MM.1S (cell line): ENCODE measurements at regions not wholly inside any gene's neighbourhood (a gene's known extent, or its start where the extent isn't known, plus 50 kb on each side); places are given as distances from the start of the nearest gene placed in this dataset.

Experiments used
- DNase-seq: peaks from one replicate; pipeline ENCODE4 v3.0.0-alpha.2; 2015
- H2AFZ ChIP-seq: fragments of 300-600 bp; sonication (generic); 2 replicates; pipeline ENCODE4 v1.6.0; 2016; ENCODE audit warnings: antibody characterized with exemption, low read length
- H3F3A ChIP-seq: fragments of 300-600 bp; sonication (generic); 2 replicates; pipeline ENCODE4 v1.6.1; 2016; ENCODE audit warnings: mild to moderate bottlenecking, antibody characterized with exemption, low read length, moderate library complexity, mixed read lengths; ENCODE audit not compliant: insufficient read depth
- H3K27ac ChIP-seq: fragments of 300-600 bp; sonication (generic); 2 replicates; pipeline ENCODE4 v1.5.1; 2016; ENCODE audit warnings: mild to moderate bottlenecking, low read length
- H3K27me3 ChIP-seq: fragments of 300-600 bp; sonication (generic); replicated peaks from 2 replicates; pipeline ENCODE4 v1.6.0; 2016; ENCODE audit warnings: low read length; ENCODE audit not compliant: insufficient read depth
- H3K36me3 ChIP-seq: fragments of 300-600 bp; sonication (generic); replicated peaks from 2 replicates; pipeline ENCODE4 v1.6.1; 2016; ENCODE audit warnings: mild to moderate bottlenecking, low read length, mixed read lengths; ENCODE audit not compliant: insufficient read depth
- H3K4me1 ChIP-seq: fragments of 300-600 bp; sonication (generic); 2 replicates; pipeline ENCODE4 v1.6.1; 2016; ENCODE audit warnings: low read length, mixed read lengths
- H3K4me2 ChIP-seq: fragments of 300-600 bp; sonication (generic); 2 replicates; pipeline ENCODE4 v1.6.0; 2016; ENCODE audit warnings: low read depth, low read length
- H3K4me3 ChIP-seq: fragments of 300-600 bp; sonication (generic); 2 replicates; pipeline ENCODE4 v1.5.1; 2016; ENCODE audit warnings: low read length, mixed read lengths
- H3K79me2 ChIP-seq: fragments of 300-600 bp; sonication (generic); 2 replicates; pipeline ENCODE4 v1.6.1; 2016; ENCODE audit warnings: mixed run types, low read length, mixed read lengths
- H3K9ac ChIP-seq: fragments of 300-600 bp; sonication (generic); 2 replicates; pipeline ENCODE4 v1.6.1; 2016; ENCODE audit warnings: low read length, mixed read lengths
- H3K9me2 ChIP-seq: fragments of 300-600 bp; sonication (generic); replicated peaks from 2 replicates; pipeline ENCODE4 v1.6.1; 2016; ENCODE audit warnings: mild to moderate bottlenecking, low read length, mixed read lengths; ENCODE audit not compliant: insufficient read depth
- H3K9me3 ChIP-seq: fragments of 300-600 bp; sonication (generic); replicated peaks from 2 replicates; pipeline ENCODE4 v1.6.1; 2016; ENCODE audit warnings: mild to moderate bottlenecking, low read length, mixed read lengths; ENCODE audit not compliant: insufficient read depth
- H4K20me1 ChIP-seq: fragments of 300-600 bp; sonication (generic); 2 replicates; pipeline ENCODE4 v1.6.1; 2016; ENCODE audit warnings: mild to moderate bottlenecking, low read length, moderate library complexity, mixed read lengths; ENCODE audit not compliant: insufficient read depth
- CTCF ChIP-seq: fragments of 300-600 bp; sonication (generic); IDR thresholded peaks from 2 replicates; pipeline ENCODE4 v1.5.1; 2016; ENCODE audit warnings: antibody characterized with exemption, low read length, mixed read lengths
- EZH2 ChIP-seq: fragments of 300-600 bp; sonication (generic); optimal IDR thresholded peaks from 2 replicates; pipeline ENCODE3; 2017; ENCODE audit warnings: low read depth, mild to moderate bottlenecking, antibody characterized with exemption, low read length, mixed read lengths
- EZH2phosphoT487 ChIP-seq: fragments of 300-600 bp; sonication (generic); IDR thresholded peaks from 2 replicates; pipeline ENCODE4 v1.6.1; 2018; ENCODE audit warnings: antibody characterized with exemption, low read length

- Histone ChIP-seq H3K27me3 (no peaks in the 10 kb centered on the region), H3K9me3 (no peaks in the 10 kb centered on the region), H3K4me1 (no peaks in the 10 kb centered on the region), H2AFZ (no peak overlapping the region), H3K79me2 (no peaks in the 10 kb centered on the region), H3K36me3 (no peaks in the 10 kb centered on the region), H4K20me1 (no peaks in the 10 kb centered on the region), H3K9ac (no peak overlapping the region), H3K9me2 (no peaks in the 10 kb centered on the region), H3K4me2 (no peak overlapping the region), H3K27ac (no peak overlapping the region), H3K4me3 (no peak overlapping the region), H3F3A (no peaks in the 10 kb centered on the region)
- no peak for TF ChIP-seq CTCF
- no peak for TF ChIP-seq EZH2
- no peak for TF ChIP-seq EZH2phosphoT487
- DNase-seq = no peak
Observed at GRCh38 chr10:128304271-128304670, 178.0 kb upstream of the MKI67 start.

- no peaks in the 10 kb centered on the region for H3F3A ChIP-seq
- no peak overlapping the region for H3K4me3 ChIP-seq
- H3K27me3 ChIP-seq = no peaks in the 10 kb centered on the region
- H3K27ac ChIP-seq = no peak overlapping the region
- H4K20me1 ChIP-seq = no peaks in the 10 kb centered on the region
- TF ChIP-seq CTCF (no peak), EZH2 (no peak), EZH2phosphoT487 (no peak)
- no peaks in the 10 kb centered on the region for H3K79me2 ChIP-seq
- no peak overlapping the region for H3K9ac ChIP-seq
- no peaks in the 10 kb centered on the region for H3K4me1 ChIP-seq
- no peaks in the 10 kb centered on the region for H3K9me3 ChIP-seq
- H3K9me2 ChIP-seq = no peaks in the 10 kb centered on the region
- no peak overlapping the region for H2AFZ ChIP-seq
- DNase-seq = no peak
- no peaks in the 10 kb centered on the region for H3K36me3 ChIP-seq
- no peak overlapping the region for H3K4me2 ChIP-seq
Observed at GRCh38 chr10:128305601-128306345, 179.6 kb upstream of the MKI67 start.

GRCh38 chr10:128306535-128306934, 180.3 kb upstream of the MKI67 start:
- TF ChIP-seq EZH2 (no peak), CTCF (no peak), EZH2phosphoT487 (no peak)
- no peaks in the 10 kb centered on the region for H3K9me2 ChIP-seq
- no peak overlapping the region for H3K27ac ChIP-seq
- H3K4me1 ChIP-seq = no peaks in the 10 kb centered on the region
- no peaks in the 10 kb centered on the region for H4K20me1 ChIP-seq
- H3F3A ChIP-seq = no peaks in the 10 kb centered on the region
- no peak overlapping the region for H3K4me3 ChIP-seq
- no peak overlapping the region for H3K9ac ChIP-seq
- no peak overlapping the region for H2AFZ ChIP-seq
- H3K4me2 ChIP-seq = no peak overlapping the region
- DNase-seq = no peak
- no peaks in the 10 kb centered on the region for H3K36me3 ChIP-seq
- no peaks in the 10 kb centered on the region; the same call in 1 of the 2 replicates for H3K27me3 ChIP-seq
- no peaks in the 10 kb centered on the region for H3K79me2 ChIP-seq
- H3K9me3 ChIP-seq = no peaks in the 10 kb centered on the region
